ENCODE measurements at regions not wholly inside any gene's neighbourhood (a gene's known extent, or its start where the extent isn't known, plus 50 kb on each side); places are given as distances from the start of the nearest gene placed in this dataset.

- intact Hi-C loops (cut with micrococcal nuclease) = no loop called here
- BruUV-seq (replicated peaks) = no TSS peak
- ChIA-PET POLR2A (no interaction called here), RAD21 (ENCODE audit: low non-redundant PET in 1 of 2, low total read pairs in 2 of 2, uncharacterized antibody in 2 of 2, unreplicated experiment in 2 of 2) (no interaction called here), CTCF (no interaction called here)
- no peaks in the 10 kb centered on the region for H3K27me3 ChIP-seq (ENCODE audit: insufficient read depth, low read length)
- peaks cover 18% of the 10 kb centered on the region; the same call in 1 of the 2 replicates for H3K79me2 ChIP-seq (ENCODE audit: insufficient read depth, low read length)
- no peaks in the 10 kb centered on the region; a peak in 1 of 4 replicates for H3K4me1 ChIP-seq (ENCODE audit: control insufficient read depth in 1 of 2, insufficient read depth in 2 of 2, low read length in 2 of 2)
- H3K9ac ChIP-seq (ENCODE audit: low read length) = no peak overlapping the region
- H4K20me1 ChIP-seq (ENCODE audit: insufficient read depth) = no peaks in the 10 kb centered on the region
- no peaks in the 10 kb centered on the region for H3K36me3 ChIP-seq (ENCODE audit: control insufficient read depth in 1 of 2, insufficient read depth in 2 of 2, low read length in 2 of 2)
- H3K4me3 ChIP-seq (replicated peaks in 1 of 2; ENCODE audit: low read depth in 1 of 2, low read length in 2 of 2) = no peak overlapping the region
- H3K4me2 ChIP-seq (ENCODE audit: low read length) = no peak overlapping the region
- DNase-seq (ENCODE audit: low read depth, low spot score) (no peak), ATAC-seq (no peak)
- no peak overlapping the region for H2AFZ ChIP-seq (ENCODE audit: low read depth, low read length, poor library complexity, severe bottlenecking)
- H3K9me2 ChIP-seq (ENCODE audit: insufficient read depth) = no peaks in the 10 kb centered on the region
- H3K9me3 ChIP-seq (ENCODE audit: control insufficient read depth in 1 of 2, insufficient read depth in 1 of 2, low read depth in 1 of 2, low read length in 2 of 2) = no peaks in the 10 kb centered on the region
- TF ChIP-seq CEBPB (IDR thresholded peaks at IDR 0.05; ENCODE audit: low read depth) (no peak), POLR2A (IDR thresholded peaks at IDR 0.05; ENCODE audit: borderline replicate concordance, extremely low read depth, insufficient read depth, insufficient read length) (no peak)
- H3K27ac ChIP-seq (ENCODE audit: low read depth, low read length) = no peak overlapping the region
Observed at GRCh38 chr12:124486346-124486963, 81.0 kb downstream of the NCOR2 start.

GRCh38 chr12:124485371-124485770 lies 82.0 kb downstream of the NCOR2 start:
- no peak for DNase-seq (ENCODE audit: low read depth, low spot score)
- Histone ChIP-seq H3K9me3 (ENCODE audit: control insufficient read depth in 1 of 2, insufficient read depth in 1 of 2, low read depth in 1 of 2, low read length in 2 of 2) (no peaks in the 10 kb centered on the region), H3K36me3 (ENCODE audit: control insufficient read depth in 1 of 2, insufficient read depth in 2 of 2, low read length in 2 of 2) (no peaks in the 10 kb centered on the region), H2AFZ (ENCODE audit: low read depth, low read length, poor library complexity, severe bottlenecking) (no peak overlapping the region), H3K4me3 (replicated peaks in 1 of 2; ENCODE audit: low read depth in 1 of 2, low read length in 2 of 2) (no peak overlapping the region), H4K20me1 (ENCODE audit: insufficient read depth) (no peaks in the 10 kb centered on the region), H3K9me2 (ENCODE audit: insufficient read depth) (no peaks in the 10 kb centered on the region), H3K27ac (ENCODE audit: low read depth, low read length) (no peak overlapping the region), H3K79me2 (ENCODE audit: insufficient read depth, low read length) (peaks cover 18% of the 10 kb centered on the region; the same call in 1 of the 2 replicates), H3K9ac (ENCODE audit: low read length) (no peak overlapping the region), H3K4me2 (ENCODE audit: low read length) (no peak overlapping the region), H3K27me3 (ENCODE audit: insufficient read depth, low read length) (no peaks in the 10 kb centered on the region), H3K4me1 (ENCODE audit: control insufficient read depth in 1 of 2, insufficient read depth in 2 of 2, low read length in 2 of 2) (peaks cover 0 to 4% of the 10 kb centered on the region in 2 experiments; a peak in 1 of 4 replicates)
- RAD21 ChIA-PET (ENCODE audit: low non-redundant PET in 1 of 2, low total read pairs in 2 of 2, uncharacterized antibody in 2 of 2, unreplicated experiment in 2 of 2) = no interaction called here
- no TSS peak for BruUV-seq (replicated peaks)
- TF ChIP-seq YY1 (IDR thresholded peaks at IDR 0.05; ENCODE audit: extremely low read depth, insufficient replicate concordance, low read depth, low read length) (no peak), ELF1 (IDR thresholded peaks at IDR 0.05; ENCODE audit: borderline replicate concordance, low read depth) (no peak), JUND (IDR thresholded peaks at IDR 0.05) (no peak), EZH2phosphoT487 (IDR thresholded peaks at IDR 0.05; ENCODE audit: borderline replicate concordance) (no peak), SIN3A (IDR thresholded peaks at IDR 0.05; ENCODE audit: low read depth) (no peak), ZBTB33 (IDR thresholded peaks at IDR 0.05; ENCODE audit: extremely low read depth, insufficient replicate concordance, low read length) (no peak), CTCF (IDR thresholded peaks at IDR 0.05 in 2 of 3, conservative IDR thresholded peaks at IDR 0.05 in 1 of 3; ENCODE audit: borderline replicate concordance in 1 of 3, insufficient read depth in 1 of 3, low read depth in 2 of 3, low read length in 2 of 3) (no peak), EZH2 (IDR thresholded peaks at IDR 0.05) (no peak), SP1 (IDR thresholded peaks at IDR 0.05; ENCODE audit: low read depth) (no peak), EGR1 (IDR thresholded peaks at IDR 0.05; ENCODE audit: low read depth) (no peak), SRF (IDR thresholded peaks at IDR 0.05; ENCODE audit: low read depth) (no peak), ZFX (IDR thresholded peaks at IDR 0.05) (no peak)
- no peak for ATAC-seq
- intact Hi-C loops (cut with micrococcal nuclease) = no loop called here
- CTCF ChIA-PET = no interaction called here
- POLR2A ChIA-PET = no interaction called here
